ENCODE measurements at regions not wholly inside any gene's neighbourhood (a gene's known extent, or its start where the extent isn't known, plus 50 kb on each side); places are given as distances from the start of the nearest gene placed in this dataset.

DNA sequence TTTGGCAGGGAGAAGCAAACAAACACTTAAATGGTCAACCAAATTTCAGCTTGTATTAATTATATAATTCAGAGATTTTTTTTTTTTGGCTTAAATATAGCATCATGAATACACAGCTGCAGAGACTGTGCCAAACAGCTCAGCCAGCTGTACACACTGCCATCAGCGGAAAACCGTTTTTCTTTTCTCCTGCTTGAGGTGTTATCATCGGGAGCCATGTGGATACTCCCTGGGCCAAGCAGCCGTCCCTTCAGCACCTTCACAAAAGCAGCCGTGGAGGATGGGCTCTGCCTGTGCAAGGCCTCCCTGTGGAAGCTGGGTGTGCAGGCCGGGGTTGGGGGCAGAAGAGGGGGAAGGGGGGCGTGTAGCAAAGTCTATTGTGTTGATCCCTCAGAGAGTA, 85.0 kb downstream of the NUF2 start:
- CTCF ChIA-PET: no interaction called here
- H3K9me3 Mint-ChIP-seq: peaks cover 3% of the 10 kb centered on the region; the same call in 1 of the 2 replicates
- no peak for TF ChIP-seq FOXK1 (CRISPR knock-in tag; IDR thresholded peaks at IDR 0.05)
- TF ChIP-seq, protein P1, sequence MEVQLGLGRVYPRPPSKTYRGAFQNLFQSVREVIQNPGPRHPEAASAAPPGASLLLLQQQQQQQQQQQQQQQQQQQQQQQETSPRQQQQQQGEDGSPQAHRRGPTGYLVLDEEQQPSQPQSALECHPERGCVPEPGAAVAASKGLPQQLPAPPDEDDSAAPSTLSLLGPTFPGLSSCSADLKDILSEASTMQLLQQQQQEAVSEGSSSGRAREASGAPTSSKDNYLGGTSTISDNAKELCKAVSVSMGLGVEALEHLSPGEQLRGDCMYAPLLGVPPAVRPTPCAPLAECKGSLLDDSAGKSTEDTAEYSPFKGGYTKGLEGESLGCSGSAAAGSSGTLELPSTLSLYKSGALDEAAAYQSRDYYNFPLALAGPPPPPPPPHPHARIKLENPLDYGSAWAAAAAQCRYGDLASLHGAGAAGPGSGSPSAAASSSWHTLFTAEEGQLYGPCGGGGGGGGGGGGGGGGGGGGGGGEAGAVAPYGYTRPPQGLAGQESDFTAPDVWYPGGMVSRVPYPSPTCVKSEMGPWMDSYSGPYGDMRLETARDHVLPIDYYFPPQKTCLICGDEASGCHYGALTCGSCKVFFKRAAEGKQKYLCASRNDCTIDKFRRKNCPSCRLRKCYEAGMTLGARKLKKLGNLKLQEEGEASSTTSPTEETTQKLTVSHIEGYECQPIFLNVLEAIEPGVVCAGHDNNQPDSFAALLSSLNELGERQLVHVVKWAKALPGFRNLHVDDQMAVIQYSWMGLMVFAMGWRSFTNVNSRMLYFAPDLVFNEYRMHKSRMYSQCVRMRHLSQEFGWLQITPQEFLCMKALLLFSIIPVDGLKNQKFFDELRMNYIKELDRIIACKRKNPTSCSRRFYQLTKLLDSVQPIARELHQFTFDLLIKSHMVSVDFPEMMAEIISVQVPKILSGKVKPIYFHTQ (CRISPR knock-in tag; IDR thresholded peaks at IDR 0.05): no peak
- TF ChIP-seq, protein P2, sequence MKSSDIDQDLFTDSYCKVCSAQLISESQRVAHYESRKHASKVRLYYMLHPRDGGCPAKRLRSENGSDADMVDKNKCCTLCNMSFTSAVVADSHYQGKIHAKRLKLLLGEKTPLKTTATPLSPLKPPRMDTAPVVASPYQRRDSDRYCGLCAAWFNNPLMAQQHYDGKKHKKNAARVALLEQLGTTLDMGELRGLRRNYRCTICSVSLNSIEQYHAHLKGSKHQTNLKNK (CRISPR knock-in tag; IDR thresholded peaks at IDR 0.05): no peak
- no peak for TF ChIP-seq JUN (CRISPR knock-in tag; IDR thresholded peaks at IDR 0.05)
- TF ChIP-seq RELA (CRISPR knock-in tag; IDR thresholded peaks at IDR 0.05; ENCODE audit: borderline replicate concordance): no peak
- TF ChIP-seq, protein P3, sequence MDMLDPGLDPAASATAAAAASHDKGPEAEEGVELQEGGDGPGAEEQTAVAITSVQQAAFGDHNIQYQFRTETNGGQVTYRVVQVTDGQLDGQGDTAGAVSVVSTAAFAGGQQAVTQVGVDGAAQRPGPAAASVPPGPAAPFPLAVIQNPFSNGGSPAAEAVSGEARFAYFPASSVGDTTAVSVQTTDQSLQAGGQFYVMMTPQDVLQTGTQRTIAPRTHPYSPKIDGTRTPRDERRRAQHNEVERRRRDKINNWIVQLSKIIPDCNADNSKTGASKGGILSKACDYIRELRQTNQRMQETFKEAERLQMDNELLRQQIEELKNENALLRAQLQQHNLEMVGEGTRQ (CRISPR knock-in tag; IDR thresholded peaks at IDR 0.05): no peak
- TF ChIP-seq NR3C1 (CRISPR knock-in tag; conservative IDR thresholded peaks at IDR 0.05; ENCODE audit: low read depth): no peak
- TF ChIP-seq ZNF138 (CRISPR knock-in tag; conservative IDR thresholded peaks at IDR 0.05): no peak
- TF ChIP-seq OVOL2 (CRISPR knock-in tag; IDR thresholded peaks at IDR 0.05; ENCODE audit: borderline replicate concordance): no peak
- TF ChIP-seq, protein P4, sequence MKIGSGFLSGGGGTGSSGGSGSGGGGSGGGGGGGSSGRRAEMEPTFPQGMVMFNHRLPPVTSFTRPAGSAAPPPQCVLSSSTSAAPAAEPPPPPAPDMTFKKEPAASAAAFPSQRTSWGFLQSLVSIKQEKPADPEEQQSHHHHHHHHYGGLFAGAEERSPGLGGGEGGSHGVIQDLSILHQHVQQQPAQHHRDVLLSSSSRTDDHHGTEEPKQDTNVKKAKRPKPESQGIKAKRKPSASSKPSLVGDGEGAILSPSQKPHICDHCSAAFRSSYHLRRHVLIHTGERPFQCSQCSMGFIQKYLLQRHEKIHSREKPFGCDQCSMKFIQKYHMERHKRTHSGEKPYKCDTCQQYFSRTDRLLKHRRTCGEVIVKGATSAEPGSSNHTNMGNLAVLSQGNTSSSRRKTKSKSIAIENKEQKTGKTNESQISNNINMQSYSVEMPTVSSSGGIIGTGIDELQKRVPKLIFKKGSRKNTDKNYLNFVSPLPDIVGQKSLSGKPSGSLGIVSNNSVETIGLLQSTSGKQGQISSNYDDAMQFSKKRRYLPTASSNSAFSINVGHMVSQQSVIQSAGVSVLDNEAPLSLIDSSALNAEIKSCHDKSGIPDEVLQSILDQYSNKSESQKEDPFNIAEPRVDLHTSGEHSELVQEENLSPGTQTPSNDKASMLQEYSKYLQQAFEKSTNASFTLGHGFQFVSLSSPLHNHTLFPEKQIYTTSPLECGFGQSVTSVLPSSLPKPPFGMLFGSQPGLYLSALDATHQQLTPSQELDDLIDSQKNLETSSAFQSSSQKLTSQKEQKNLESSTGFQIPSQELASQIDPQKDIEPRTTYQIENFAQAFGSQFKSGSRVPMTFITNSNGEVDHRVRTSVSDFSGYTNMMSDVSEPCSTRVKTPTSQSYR (CRISPR knock-in tag; IDR thresholded peaks at IDR 0.05): no peak
- TF ChIP-seq, protein P5, sequence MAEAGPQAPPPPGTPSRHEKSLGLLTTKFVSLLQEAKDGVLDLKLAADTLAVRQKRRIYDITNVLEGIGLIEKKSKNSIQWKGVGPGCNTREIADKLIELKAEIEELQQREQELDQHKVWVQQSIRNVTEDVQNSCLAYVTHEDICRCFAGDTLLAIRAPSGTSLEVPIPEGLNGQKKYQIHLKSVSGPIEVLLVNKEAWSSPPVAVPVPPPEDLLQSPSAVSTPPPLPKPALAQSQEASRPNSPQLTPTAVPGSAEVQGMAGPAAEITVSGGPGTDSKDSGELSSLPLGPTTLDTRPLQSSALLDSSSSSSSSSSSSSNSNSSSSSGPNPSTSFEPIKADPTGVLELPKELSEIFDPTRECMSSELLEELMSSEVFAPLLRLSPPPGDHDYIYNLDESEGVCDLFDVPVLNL (CRISPR knock-in tag; IDR thresholded peaks at IDR 0.05; ENCODE audit: borderline replicate concordance, low read depth): no peak
- no peak for TF ChIP-seq TCF7 (CRISPR knock-in tag; IDR thresholded peaks at IDR 0.05; ENCODE audit: low read depth)
- TF ChIP-seq NR1H2 (CRISPR knock-in tag; IDR thresholded peaks at IDR 0.05): no peak
- TF ChIP-seq, protein P6, sequence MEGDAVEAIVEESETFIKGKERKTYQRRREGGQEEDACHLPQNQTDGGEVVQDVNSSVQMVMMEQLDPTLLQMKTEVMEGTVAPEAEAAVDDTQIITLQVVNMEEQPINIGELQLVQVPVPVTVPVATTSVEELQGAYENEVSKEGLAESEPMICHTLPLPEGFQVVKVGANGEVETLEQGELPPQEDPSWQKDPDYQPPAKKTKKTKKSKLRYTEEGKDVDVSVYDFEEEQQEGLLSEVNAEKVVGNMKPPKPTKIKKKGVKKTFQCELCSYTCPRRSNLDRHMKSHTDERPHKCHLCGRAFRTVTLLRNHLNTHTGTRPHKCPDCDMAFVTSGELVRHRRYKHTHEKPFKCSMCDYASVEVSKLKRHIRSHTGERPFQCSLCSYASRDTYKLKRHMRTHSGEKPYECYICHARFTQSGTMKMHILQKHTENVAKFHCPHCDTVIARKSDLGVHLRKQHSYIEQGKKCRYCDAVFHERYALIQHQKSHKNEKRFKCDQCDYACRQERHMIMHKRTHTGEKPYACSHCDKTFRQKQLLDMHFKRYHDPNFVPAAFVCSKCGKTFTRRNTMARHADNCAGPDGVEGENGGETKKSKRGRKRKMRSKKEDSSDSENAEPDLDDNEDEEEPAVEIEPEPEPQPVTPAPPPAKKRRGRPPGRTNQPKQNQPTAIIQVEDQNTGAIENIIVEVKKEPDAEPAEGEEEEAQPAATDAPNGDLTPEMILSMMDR (IDR thresholded peaks at IDR 0.05): no peak
- TF ChIP-seq ZBTB21 (CRISPR knock-in tag; IDR thresholded peaks at IDR 0.05; ENCODE audit: borderline replicate concordance): no peak
- peaks cover 9% of the 10 kb centered on the region for H3K27me3 Mint-ChIP-seq (ENCODE audit: low read depth)
- ATAC-seq (no peak), DNase-seq (ENCODE audit: low spot score) (no peak)
- POLR2A ChIA-PET: no interaction called here
- peaks cover 52% of the 10 kb centered on the region for H3K4me1 Mint-ChIP-seq
- no peak overlapping the region for H3K4me3 Mint-ChIP-seq
- H3K27ac Mint-ChIP-seq: no peak overlapping the region
- no peaks in the 10 kb centered on the region for H3K36me3 Mint-ChIP-seq

DNA sequence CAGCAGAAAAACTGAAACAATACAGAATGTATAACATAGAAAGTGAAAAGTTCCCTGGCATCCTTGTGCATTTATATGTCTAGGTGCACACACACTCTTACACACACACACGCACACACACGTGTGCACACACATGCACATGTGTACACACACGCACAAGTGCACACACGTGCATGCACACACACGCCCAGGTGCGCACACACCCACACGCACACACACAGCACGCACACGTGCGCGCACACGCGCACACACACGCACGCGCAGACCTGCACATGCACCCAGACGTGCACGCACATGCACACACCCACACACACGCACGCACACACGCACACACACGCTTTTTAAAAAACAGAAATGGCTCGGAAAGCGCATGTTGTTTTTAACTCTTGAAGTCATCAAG, 86.5 kb downstream of the NUF2 start:
- ATAC-seq (no peak), DNase-seq (ENCODE audit: low spot score) (no peak)
- ChIA-PET CTCF (no interaction called here), POLR2A (no interaction called here)
- peaks cover 56% of the 10 kb centered on the region for H3K4me1 Mint-ChIP-seq
- peaks cover 9% of the 10 kb centered on the region for H3K27me3 Mint-ChIP-seq (ENCODE audit: low read depth)
- TF ChIP-seq, protein P7, sequence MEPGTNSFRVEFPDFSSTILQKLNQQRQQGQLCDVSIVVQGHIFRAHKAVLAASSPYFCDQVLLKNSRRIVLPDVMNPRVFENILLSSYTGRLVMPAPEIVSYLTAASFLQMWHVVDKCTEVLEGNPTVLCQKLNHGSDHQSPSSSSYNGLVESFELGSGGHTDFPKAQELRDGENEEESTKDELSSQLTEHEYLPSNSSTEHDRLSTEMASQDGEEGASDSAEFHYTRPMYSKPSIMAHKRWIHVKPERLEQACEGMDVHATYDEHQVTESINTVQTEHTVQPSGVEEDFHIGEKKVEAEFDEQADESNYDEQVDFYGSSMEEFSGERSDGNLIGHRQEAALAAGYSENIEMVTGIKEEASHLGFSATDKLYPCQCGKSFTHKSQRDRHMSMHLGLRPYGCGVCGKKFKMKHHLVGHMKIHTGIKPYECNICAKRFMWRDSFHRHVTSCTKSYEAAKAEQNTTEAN (CRISPR knock-in tag; IDR thresholded peaks at IDR 0.05): peak; percentile 68; the same call in 1 of the 2 replicates
- no peak for TF ChIP-seq ESRRA (CRISPR knock-in tag; IDR thresholded peaks at IDR 0.05; ENCODE audit: borderline replicate concordance)
- no peaks in the 10 kb centered on the region for H3K9me3 Mint-ChIP-seq
- no peak overlapping the region for H3K27ac Mint-ChIP-seq
- no peak overlapping the region for H3K4me3 Mint-ChIP-seq
- no peaks in the 10 kb centered on the region for H3K36me3 Mint-ChIP-seq

Measured in WTC11 (cell line).